H1 (cell line): ENCODE measurements at regions not wholly inside any gene's neighbourhood (a gene's known extent, or its start where the extent isn't known, plus 50 kb on each side); places are given as distances from the start of the nearest gene placed in this dataset.

Experiments
- CTCF ChIA-PET: fragments of 300-600 bp; sonication (Branson Sonifier 250); formaldehyde crosslinking; loops from one replicate; lab custom pipeline; 2021; ENCODE audit not compliant: partially characterized antibody; lab: Charles Lee
- POLR2A ChIA-PET: fragments of 300-600 bp; sonication (Branson Sonifier 250); formaldehyde crosslinking; loops from one replicate; lab custom pipeline; 2021; ENCODE audit warnings: inconsistent platforms; ENCODE audit not compliant: partially characterized antibody; lab: Charles Lee
- DNase-seq, 2 experiments: peaks; one replicate each; pipeline versions ENCODE4 v3.0.0 to v3.0.0-alpha.2; 2010 to 2022; ENCODE audit warnings: low spot score in 2 of 2, low read depth in 1 of 2, mixed read lengths in 1 of 2
- FAIRE-seq: peaks from 2 replicates; lab custom pipeline; 2011; peaks lifted over from hg19 to GRCh38; lab: Jason Lieb, UNC
- H2AFZ ChIP-seq: 2 replicates; pipeline ENCODE4 v1.8.1; 2012; ENCODE audit warnings: low read length, inconsistent platforms
- H2AK5ac ChIP-seq: 2 replicates; pipeline ENCODE4 v1.6.1; 2013; ENCODE audit warnings: low read depth, low read length
- H2BK120ac ChIP-seq: replicated peaks from 2 replicates; pipeline ENCODE3; 2013; ENCODE audit warnings: low read depth, low read length, inconsistent platforms
- H2BK12ac ChIP-seq: 2 replicates; pipeline ENCODE4 v1.6.1; 2013; ENCODE audit warnings: low read depth, low read length
- H2BK15ac ChIP-seq: 2 replicates; pipeline ENCODE4 v1.6.1; 2013; ENCODE audit warnings: low read length
- H2BK20ac ChIP-seq: 2 replicates; pipeline ENCODE4 v1.6.1; 2013; ENCODE audit warnings: low read length
- H2BK5ac ChIP-seq: 2 replicates; pipeline ENCODE4 v1.6.1; 2013; ENCODE audit warnings: low read depth, low read length
- H3K14ac ChIP-seq: 2 replicates; pipeline ENCODE4 v1.6.1; 2013; ENCODE audit warnings: inconsistent platforms; ENCODE audit not compliant: insufficient read length
- H3K18ac ChIP-seq: 2 replicates; pipeline ENCODE4 v1.6.1; 2013; ENCODE audit warnings: low read length; ENCODE audit errors: extremely low read depth
- H3K23ac ChIP-seq: 2 replicates; pipeline ENCODE4 v1.6.1; 2013; ENCODE audit warnings: inconsistent platforms; ENCODE audit not compliant: insufficient read length
- H3K23me2 ChIP-seq: 2 replicates; pipeline ENCODE4 v1.6.1; 2013; ENCODE audit warnings: low read depth, low read length
- H3K27ac ChIP-seq: 2 replicates; pipeline ENCODE4 v1.6.1; 2011; ENCODE audit warnings: low read depth, low read length, inconsistent platforms
- H3K27me3 ChIP-seq, 4 experiments: replicated peaks in 1 of 4; 1 replicate in 1 of 4; 2 replicates in 3 of 4; pipeline versions ENCODE4 v1.6.1 to v1.8.1; 2011 to 2013; ENCODE audit warnings: low read length in 3 of 4, mild to moderate bottlenecking in 3 of 4, inconsistent platforms in 2 of 4, mixed read lengths in 2 of 4, moderate library complexity in 1 of 4; ENCODE audit not compliant: control insufficient read depth in 3 of 4, insufficient read depth in 3 of 4; ENCODE audit errors: extremely low read depth in 1 of 4
- H3K36me3 ChIP-seq, 4 experiments: 2 replicates each; pipeline versions ENCODE4 v1.6.1 to v1.8.1; 2011 to 2013; ENCODE audit warnings: mild to moderate bottlenecking in 4 of 4, low read length in 3 of 4, moderate library complexity in 2 of 4, control low read depth in 1 of 4, inconsistent platforms in 1 of 4; ENCODE audit not compliant: insufficient read depth in 4 of 4, control insufficient read depth in 2 of 4
- H3K4ac ChIP-seq: replicated peaks from 2 replicates; pipeline ENCODE3; 2013; ENCODE audit warnings: low read length, low read depth, mixed read lengths, inconsistent platforms; ENCODE audit not compliant: insufficient read length
- H3K4me1 ChIP-seq, 4 experiments: replicated peaks in 1 of 4; 1 replicate in 1 of 4; 2 replicates in 3 of 4; pipeline versions ENCODE4 v1.6.1 to v1.8.1; 2011 to 2013; ENCODE audit warnings: low read length in 3 of 4, inconsistent platforms in 2 of 4, mixed read lengths in 1 of 4; ENCODE audit not compliant: insufficient read depth in 4 of 4, control insufficient read depth in 3 of 4
- H3K4me2 ChIP-seq, 2 experiments: 2 replicates each; pipeline versions ENCODE4 v1.6.1 to v1.8.1; 2011 to 2013; ENCODE audit warnings: low read depth in 2 of 2, low read length in 2 of 2, control low read depth in 1 of 2, inconsistent platforms in 1 of 2, mild to moderate bottlenecking in 1 of 2; ENCODE audit not compliant: insufficient read depth in 1 of 2
- H3K4me3 ChIP-seq, 4 experiments: fragments of 200-600, 300-600 bp in 1 of 4; sonication (generic), shearing (Covaris generic), sonication (Bioruptor Twin) in 1 of 4; 2 replicates each; pipeline versions ENCODE4 v1.5.1 to v1.8.1; 2011 to 2016; ENCODE audit warnings: low read length in 4 of 4, low read depth in 3 of 4, control low read depth in 2 of 4, inconsistent platforms in 2 of 4, mild to moderate bottlenecking in 2 of 4, mixed read lengths in 1 of 4, moderate library complexity in 1 of 4; ENCODE audit not compliant: insufficient read depth in 2 of 4; ENCODE audit errors: extremely low read depth in 1 of 4
- H3K56ac ChIP-seq: replicated peaks from 2 replicates; pipeline ENCODE3; 2013; ENCODE audit warnings: low read depth, mild to moderate bottlenecking, mixed read lengths, low read length, inconsistent platforms; ENCODE audit not compliant: insufficient read length
- H3K79me1 ChIP-seq: 2 replicates; pipeline ENCODE4 v1.6.1; 2013; ENCODE audit warnings: low read depth, low read length, control low read depth
- H3K79me2 ChIP-seq, 2 experiments: 2 replicates each; pipeline versions ENCODE4 v1.6.1 to v1.8.1; 2012 to 2013; ENCODE audit warnings: low read length in 2 of 2, mild to moderate bottlenecking in 2 of 2, inconsistent platforms in 1 of 2; ENCODE audit not compliant: insufficient read depth in 2 of 2, control insufficient read depth in 1 of 2
- H3K9ac ChIP-seq, 4 experiments: replicated peaks in 1 of 4; 1 replicate in 1 of 4; 2 replicates in 3 of 4; pipeline versions ENCODE4 v1.6.1 to v1.8.1; 2011 to 2013; ENCODE audit warnings: low read depth in 3 of 4, low read length in 3 of 4, control low read depth in 2 of 4, mild to moderate bottlenecking in 2 of 4, moderate library complexity in 2 of 4, inconsistent platforms in 1 of 4; ENCODE audit errors: extremely low read depth in 1 of 4
- H3K9me3 ChIP-seq, 2 experiments: 2 replicates each; pipeline versions ENCODE4 v1.6.1 to v1.8.1; 2012 to 2013; ENCODE audit warnings: mild to moderate bottlenecking in 2 of 2, moderate library complexity in 2 of 2, control low read depth in 1 of 2, inconsistent platforms in 1 of 2, low read depth in 1 of 2, low read length in 1 of 2, mixed read lengths in 1 of 2; ENCODE audit not compliant: insufficient read depth in 2 of 2
- H4K20me1 ChIP-seq, 2 experiments: replicated peaks in 1 of 2; 2 replicates each; pipeline versions ENCODE3 to v1.8.1; 2011 to 2013; ENCODE audit warnings: inconsistent platforms in 2 of 2, low read length in 2 of 2, mild to moderate bottlenecking in 1 of 2; ENCODE audit not compliant: insufficient read depth in 2 of 2, control insufficient read depth in 1 of 2
- H4K5ac ChIP-seq: 2 replicates; pipeline ENCODE4 v1.6.1; 2013; ENCODE audit warnings: low read length, low read depth, mixed read lengths, inconsistent platforms; ENCODE audit not compliant: insufficient read length
- H4K8ac ChIP-seq: 2 replicates; pipeline ENCODE4 v1.8.0; 2013; ENCODE audit warnings: mild to moderate bottlenecking, moderate library complexity, low read length, inconsistent platforms; ENCODE audit not compliant: insufficient read depth; ENCODE audit errors: extremely low read depth
- H4K91ac ChIP-seq: replicated peaks from 2 replicates; pipeline ENCODE3; 2013; ENCODE audit warnings: low read length, mixed read lengths, inconsistent platforms; ENCODE audit not compliant: insufficient read length
- JUND ChIP-seq: IDR thresholded peaks from 2 replicates; pipeline ENCODE4 v1.6.1; 2011; ENCODE audit warnings: mild to moderate bottlenecking, improper control_type of control experiment, low read length
- MAFK ChIP-seq: IDR thresholded peaks from 2 replicates; pipeline ENCODE4 v1.6.1; 2012; ENCODE audit warnings: low read depth, mild to moderate bottlenecking, improper control_type of control experiment, low read length
- NANOG ChIP-seq: IDR thresholded peaks from 2 replicates; pipeline ENCODE4 v1.6.1; 2011; ENCODE audit warnings: low read length, low read depth, mild to moderate bottlenecking, inconsistent platforms; ENCODE audit not compliant: insufficient read depth, poor library complexity, severe bottlenecking
- NRF1 ChIP-seq: IDR thresholded peaks from 2 replicates; pipeline ENCODE4 v1.6.1; 2011; ENCODE audit warnings: mild to moderate bottlenecking, low read depth, low read length, improper control_type of control experiment
- RXRA ChIP-seq: IDR thresholded peaks from 2 replicates; pipeline ENCODE4 v1.6.1; 2011; ENCODE audit warnings: low read depth, mild to moderate bottlenecking, low read length, moderate library complexity; ENCODE audit not compliant: insufficient read depth
- SIX5 ChIP-seq: IDR thresholded peaks from 2 replicates; pipeline ENCODE4 v1.6.1; 2011; ENCODE audit warnings: mild to moderate bottlenecking, low read depth, low read length
- WGBS, 2 experiments: shearing (Covaris generic) in 1 of 2; methylation state at CpG; one replicate each; pipeline versions ENCODE4 v1.1.6 to v1.1.7; 2013 to 2015; ENCODE audit warnings: low lambda C conversion rate in 2 of 2, mixed read lengths in 2 of 2, inconsistent platforms in 1 of 2, low coverage in 1 of 2, missing lambda C conversion rate in 1 of 2; ENCODE audit not compliant: insufficient replicate concordance in 2 of 2, insufficient coverage in 1 of 2, insufficient read length in 1 of 2; ENCODE audit errors: extremely low coverage in 1 of 2, missing lambda C conversion rate in 1 of 2; 5-methylcytosine and 5-hydroxymethylcytosine counted together

GRCh38 chr2:136242687-136243277 is 124.8 kb upstream of the CXCR4 start:
- FAIRE-seq (no peak), DNase-seq (no peak)
- ChIA-PET POLR2A (no interaction called here), CTCF (interaction anchor here (1.9 kb wide), 1 partner anchor 245 kb away, joined by 5 read pairs; no protein-coding TSS in a partner anchor)
- Histone ChIP-seq H4K8ac (no peak overlapping the region), H2BK12ac (no peak overlapping the region), H4K91ac (no peak overlapping the region), H2BK15ac (no peak overlapping the region), H3K27ac (no peak overlapping the region), H4K20me1 (no peaks in the 10 kb centered on the region), H3K18ac (no peak overlapping the region), H3K79me1 (no peaks in the 10 kb centered on the region), H2AK5ac (no peak overlapping the region), H3K4me2 (no peak overlapping the region), H2BK20ac (no peak overlapping the region), H4K5ac (no peak overlapping the region), H3K79me2 (no peaks in the 10 kb centered on the region), H3K9ac (no peak overlapping the region), H2BK120ac (no peak overlapping the region), H3K4me3 (no peak overlapping the region), H3K56ac (no peak overlapping the region), H3K4me1 (peaks cover 0 to 11% (median 1%) of the 10 kb centered on the region in 4 experiments; a peak in 3 of 7 replicates), H2AFZ (0 out of 2 replicates have a peak overlapping the region, but pooled peaks have one; percentile 10), H3K4ac (no peak overlapping the region), H3K14ac (no peak overlapping the region), H2BK5ac (no peak overlapping the region), H3K27me3 (no peaks in the 10 kb centered on the region), H3K36me3 (no peaks in the 10 kb centered on the region), H3K23me2 (no peaks in the 10 kb centered on the region), H3K9me3 (no peaks in the 10 kb centered on the region), H3K23ac (no peak overlapping the region)
- WGBS, 2 experiments: 85% methylated on average over 9 of the region's 10 CpGs; no CpG with 5 or more reads in 1 of the 2 experiments
- no peak for TF ChIP-seq NRF1
- TF ChIP-seq JUND: no peak
- TF ChIP-seq SIX5: no peak
- TF ChIP-seq NANOG: no peak
- no peak for TF ChIP-seq RXRA
- TF ChIP-seq MAFK: no peak
